H9 (cell line): ENCODE measurements at regions not wholly inside any gene's neighbourhood (a gene's known extent, or its start where the extent isn't known, plus 50 kb on each side); places are given as distances from the start of the nearest gene placed in this dataset.

Experiments used
- DNase-seq: peaks from one replicate; pipeline ENCODE4 v3.0.0-alpha.2; 2017
- H2AFZ ChIP-seq: one replicate; pipeline ENCODE4 v1.6.1; 2013; ENCODE audit warnings: mild to moderate bottlenecking, low read length, control low read depth, moderate library complexity
- H2AK5ac ChIP-seq: 2 replicates; pipeline ENCODE4 v1.6.1; 2013; ENCODE audit warnings: low read length, control low read depth, mixed read lengths; ENCODE audit not compliant: insufficient read length
- H2BK120ac ChIP-seq: one replicate; pipeline ENCODE4 v1.6.1; 2013; ENCODE audit warnings: low read depth, mild to moderate bottlenecking, low read length, control low read depth, inconsistent platforms; ENCODE audit not compliant: poor library complexity, severe bottlenecking
- H2BK12ac ChIP-seq: 2 replicates; pipeline ENCODE4 v1.6.1; 2013; ENCODE audit warnings: low read length, control low read depth, mixed read lengths, low read depth; ENCODE audit not compliant: insufficient read length
- H2BK15ac ChIP-seq: 2 replicates; pipeline ENCODE4 v1.6.1; 2013; ENCODE audit warnings: low read depth, low read length, control low read depth
- H2BK20ac ChIP-seq: one replicate; pipeline ENCODE4 v1.6.1; 2013; ENCODE audit warnings: low read depth, mild to moderate bottlenecking, low read length, control low read depth, inconsistent platforms; ENCODE audit not compliant: poor library complexity, severe bottlenecking
- H2BK5ac ChIP-seq: 2 replicates; pipeline ENCODE4 v1.6.1; 2013; ENCODE audit warnings: low read length, control low read depth, mixed read lengths; ENCODE audit not compliant: insufficient read length
- H3K14ac ChIP-seq: 2 replicates; pipeline ENCODE4 v1.6.1; 2013; ENCODE audit warnings: low read length, control low read depth; ENCODE audit not compliant: insufficient read depth
- H3K18ac ChIP-seq: 2 replicates; pipeline ENCODE4 v1.6.1; 2013; ENCODE audit warnings: low read depth, mild to moderate bottlenecking, mixed read lengths, low read length, control low read depth; ENCODE audit not compliant: insufficient read length
- H3K23ac ChIP-seq: 2 replicates; pipeline ENCODE4 v1.6.1; 2013; ENCODE audit warnings: low read length, control low read depth, mixed read lengths, low read depth; ENCODE audit not compliant: insufficient read length
- H3K23me2 ChIP-seq: 2 replicates; pipeline ENCODE4 v1.6.1; 2013; ENCODE audit warnings: low read depth, mild to moderate bottlenecking, mixed read lengths, low read length, control low read depth; ENCODE audit not compliant: insufficient read length, poor library complexity, severe bottlenecking
- H3K27ac ChIP-seq: 2 replicates; pipeline ENCODE4 v1.5.1; 2013; ENCODE audit warnings: low read length, control low read depth, mixed read lengths, low read depth; ENCODE audit not compliant: insufficient read length
- H3K27me3 ChIP-seq: 2 replicates; pipeline ENCODE4 v1.6.1; 2013; ENCODE audit warnings: low read length, control low read depth, inconsistent platforms; ENCODE audit not compliant: insufficient read depth
- H3K4ac ChIP-seq: 2 replicates; pipeline ENCODE4 v1.6.1; 2013; ENCODE audit warnings: low read depth, mild to moderate bottlenecking, control low read depth, inconsistent platforms, low read length, moderate library complexity
- H3K4me1 ChIP-seq: 2 replicates; pipeline ENCODE4 v1.6.1; 2013; ENCODE audit warnings: low read length, control low read depth, inconsistent platforms; ENCODE audit not compliant: insufficient read depth
- H3K4me2 ChIP-seq: 2 replicates; pipeline ENCODE4 v1.6.1; 2013; ENCODE audit warnings: low read length, control low read depth, mixed read lengths; ENCODE audit not compliant: insufficient read length, insufficient read depth
- H3K56ac ChIP-seq: 2 replicates; pipeline ENCODE4 v1.6.1; 2013; ENCODE audit warnings: low read depth, mild to moderate bottlenecking, mixed read lengths, low read length, control low read depth; ENCODE audit not compliant: insufficient read length
- H3K79me1 ChIP-seq: 2 replicates; pipeline ENCODE4 v1.6.1; 2013; ENCODE audit warnings: low read depth, mild to moderate bottlenecking, moderate library complexity, low read length, control low read depth, inconsistent platforms; ENCODE audit not compliant: insufficient read depth, poor library complexity, severe bottlenecking
- H3K79me2 ChIP-seq: 2 replicates; pipeline ENCODE4 v1.6.1; 2013; ENCODE audit warnings: low read length, control low read depth, inconsistent platforms; ENCODE audit not compliant: insufficient read depth
- H3K9ac ChIP-seq: 2 replicates; pipeline ENCODE4 v1.6.1; 2013; ENCODE audit warnings: low read length, control low read depth, mixed read lengths; ENCODE audit not compliant: insufficient read length; ENCODE audit errors: extremely low read depth
- H3K9me3 ChIP-seq: one replicate; pipeline ENCODE4 v1.6.1; 2013; ENCODE audit warnings: low read depth, low read length, inconsistent platforms; ENCODE audit not compliant: control insufficient read depth
- H3T11ph ChIP-seq: one replicate; pipeline ENCODE4 v1.6.1; 2013; ENCODE audit warnings: mild to moderate bottlenecking, low read length, control low read depth, inconsistent platforms
- H4K20me1 ChIP-seq: one replicate; pipeline ENCODE4 v1.6.1; 2013; ENCODE audit not compliant: control insufficient read depth, insufficient read length, insufficient read depth
- H4K5ac ChIP-seq: 2 replicates; pipeline ENCODE4 v1.6.1; 2013; ENCODE audit warnings: low read depth, mild to moderate bottlenecking, mixed read lengths, low read length, control low read depth; ENCODE audit not compliant: insufficient read length
- H4K8ac ChIP-seq: replicated peaks from 2 replicates; pipeline ENCODE4 v1.6.1; 2013; ENCODE audit warnings: low read length, control low read depth, mixed read lengths, low read depth; ENCODE audit not compliant: insufficient read length
- H4K91ac ChIP-seq: 2 replicates; pipeline ENCODE4 v1.6.1; 2013; ENCODE audit warnings: low read depth, mild to moderate bottlenecking, moderate library complexity, mixed read lengths, low read length, control low read depth; ENCODE audit not compliant: insufficient read length
- H3K27ac Mint-ChIP-seq, 3 experiments: 2 replicates in 2 of 3; 3 replicates in 1 of 3; pipeline ENCODE4 v1.8.0; 2020 to 2021; ENCODE audit warnings: mixed read lengths in 3 of 3, mild to moderate bottlenecking in 1 of 3, moderate library complexity in 1 of 3
- H3K27me3 Mint-ChIP-seq: 2 replicates; pipeline ENCODE4 v1.8.0; 2021; ENCODE audit warnings: low read depth, mild to moderate bottlenecking, moderate library complexity, mixed read lengths
- H3K36me3 Mint-ChIP-seq, 3 experiments: 2 replicates in 2 of 3; 3 replicates in 1 of 3; pipeline ENCODE4 v1.8.0; 2020 to 2021; ENCODE audit warnings: low read depth in 3 of 3, mixed read lengths in 3 of 3; ENCODE audit not compliant: insufficient read depth in 1 of 3
- H3K4me1 Mint-ChIP-seq, 2 experiments: 2 replicates each; pipeline ENCODE4 v1.8.0; 2020; ENCODE audit warnings: mixed read lengths in 2 of 2
- H3K4me3 Mint-ChIP-seq, 2 experiments: 2 replicates in 1 of 2; 3 replicates in 1 of 2; pipeline ENCODE4 v1.8.0; 2020 to 2021; ENCODE audit warnings: mild to moderate bottlenecking in 2 of 2, mixed read lengths in 2 of 2, moderate library complexity in 1 of 2
- H3K9me3 Mint-ChIP-seq, 2 experiments: 2 replicates in 1 of 2; 3 replicates in 1 of 2; pipeline ENCODE4 v1.8.0; 2020; ENCODE audit warnings: mild to moderate bottlenecking in 2 of 2, mixed read lengths in 2 of 2, moderate library complexity in 1 of 2
- CTCF ChIP-seq: fragments of 200-600 bp; sonication (generic); conservative IDR thresholded peaks from 3 replicates; pipeline ENCODE4 v1.8.0; 2021; ENCODE audit warnings: antibody characterized with exemption, mild to moderate bottlenecking
- WGBS: extraction: QIAGEN DNeasy Blood & Tissue Kit; methylation state at CpG from one replicate; pipeline ENCODE4 v1.1.7; 2013; ENCODE audit warnings: missing lambda C conversion rate, low lambda C conversion rate, mixed read lengths; ENCODE audit not compliant: insufficient read length; ENCODE audit errors: extremely low coverage; 5-methylcytosine and 5-hydroxymethylcytosine counted together

GRCh38 chr3:106059953-106060517 is 191.2 kb upstream of the CBLB start:
- no peak overlapping the region for H3K23ac ChIP-seq
- WGBS, result no CpG with 5 or more reads among the region's 2 CpGs
- no peak overlapping the region for H2AK5ac ChIP-seq
- H3K4me1 ChIP-seq, result no peaks in the 10 kb centered on the region
- no peak overlapping the region for H2BK12ac ChIP-seq
- H3K18ac ChIP-seq, result no peak overlapping the region
- H3T11ph ChIP-seq, result no peak overlapping the region
- peaks cover 0 to 5% (median 3%) of the 10 kb centered on the region in 3 experiments; a peak in 3 of 7 replicates for H3K36me3 Mint-ChIP-seq
- H3K4me2 ChIP-seq, result no peak overlapping the region
- H2BK5ac ChIP-seq, result no peak overlapping the region
- H3K27me3 ChIP-seq, result no peaks in the 10 kb centered on the region
- no peak overlapping the region for H4K91ac ChIP-seq
- no peak overlapping the region for H2BK120ac ChIP-seq
- no peak overlapping the region for H2BK20ac ChIP-seq
- no peak overlapping the region for H2BK15ac ChIP-seq
- H3K79me2 ChIP-seq, result no peaks in the 10 kb centered on the region
- H3K9ac ChIP-seq, result no peak overlapping the region
- no peak overlapping the region for H3K56ac ChIP-seq
- H3K27me3 Mint-ChIP-seq, result no peaks in the 10 kb centered on the region
- no peaks in the 10 kb centered on the region for H3K79me1 ChIP-seq
- no peaks in the 10 kb centered on the region for H3K23me2 ChIP-seq
- no peak for TF ChIP-seq CTCF
- DNase-seq, result no peak
- H3K4me1 Mint-ChIP-seq, result no peaks in the 10 kb centered on the region
- no peaks in the 10 kb centered on the region for H3K9me3 ChIP-seq
- peaks cover 8 to 16% of the 10 kb centered on the region in 2 experiments for H3K9me3 Mint-ChIP-seq
- no peak overlapping the region for H3K14ac ChIP-seq
- no peak overlapping the region for H3K4me3 Mint-ChIP-seq
- H3K27ac ChIP-seq, result no peak overlapping the region
- H4K8ac ChIP-seq, result no peak overlapping the region
- no peaks in the 10 kb centered on the region for H4K20me1 ChIP-seq
- H3K4ac ChIP-seq, result no peak overlapping the region
- no peak overlapping the region for H4K5ac ChIP-seq
- no peak overlapping the region for H3K27ac Mint-ChIP-seq
- no peak overlapping the region for H2AFZ ChIP-seq
